ENCODE measurements at regions not wholly inside any gene's neighbourhood (a gene's known extent, or its start where the extent isn't known, plus 50 kb on each side); places are given as distances from the start of the nearest gene placed in this dataset.

- DNase-seq: no peak
These were observed 59.6 kb upstream of the LMCD1 start for GRCh38 chr3:8441969-8442559.

DNA sequence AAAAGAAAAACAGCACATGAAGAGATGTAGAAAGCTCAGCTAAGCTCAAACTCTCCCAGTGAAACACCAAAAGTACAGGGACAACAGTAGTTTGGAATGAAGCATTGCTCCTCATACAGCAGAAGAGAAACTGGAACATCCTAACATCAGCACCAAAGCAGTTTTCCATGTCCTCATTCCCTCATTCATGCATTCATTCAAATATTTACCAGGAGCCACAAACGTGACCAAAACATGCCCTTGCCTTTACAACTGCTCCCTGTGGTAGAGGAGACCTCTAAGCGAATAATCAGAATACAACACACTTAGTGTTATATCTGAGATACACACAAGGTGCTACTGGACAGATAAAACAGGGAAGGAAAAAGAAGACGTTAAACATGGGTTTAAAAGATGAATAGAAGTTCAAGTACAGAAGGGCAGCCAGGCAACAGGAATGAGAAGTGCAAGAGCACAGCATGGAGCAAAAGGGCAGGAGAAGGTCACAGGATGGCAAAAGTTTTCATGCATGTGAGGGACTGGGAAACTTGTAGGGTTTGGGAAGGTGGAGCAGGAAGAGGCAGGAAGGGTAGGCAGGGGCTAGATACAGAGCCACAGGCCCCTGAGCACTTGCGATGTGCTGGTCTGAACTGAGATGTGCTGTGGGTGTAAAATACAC lies 58.5 kb upstream of the LMCD1 start:
- DNase-seq: no peak

DNA sequence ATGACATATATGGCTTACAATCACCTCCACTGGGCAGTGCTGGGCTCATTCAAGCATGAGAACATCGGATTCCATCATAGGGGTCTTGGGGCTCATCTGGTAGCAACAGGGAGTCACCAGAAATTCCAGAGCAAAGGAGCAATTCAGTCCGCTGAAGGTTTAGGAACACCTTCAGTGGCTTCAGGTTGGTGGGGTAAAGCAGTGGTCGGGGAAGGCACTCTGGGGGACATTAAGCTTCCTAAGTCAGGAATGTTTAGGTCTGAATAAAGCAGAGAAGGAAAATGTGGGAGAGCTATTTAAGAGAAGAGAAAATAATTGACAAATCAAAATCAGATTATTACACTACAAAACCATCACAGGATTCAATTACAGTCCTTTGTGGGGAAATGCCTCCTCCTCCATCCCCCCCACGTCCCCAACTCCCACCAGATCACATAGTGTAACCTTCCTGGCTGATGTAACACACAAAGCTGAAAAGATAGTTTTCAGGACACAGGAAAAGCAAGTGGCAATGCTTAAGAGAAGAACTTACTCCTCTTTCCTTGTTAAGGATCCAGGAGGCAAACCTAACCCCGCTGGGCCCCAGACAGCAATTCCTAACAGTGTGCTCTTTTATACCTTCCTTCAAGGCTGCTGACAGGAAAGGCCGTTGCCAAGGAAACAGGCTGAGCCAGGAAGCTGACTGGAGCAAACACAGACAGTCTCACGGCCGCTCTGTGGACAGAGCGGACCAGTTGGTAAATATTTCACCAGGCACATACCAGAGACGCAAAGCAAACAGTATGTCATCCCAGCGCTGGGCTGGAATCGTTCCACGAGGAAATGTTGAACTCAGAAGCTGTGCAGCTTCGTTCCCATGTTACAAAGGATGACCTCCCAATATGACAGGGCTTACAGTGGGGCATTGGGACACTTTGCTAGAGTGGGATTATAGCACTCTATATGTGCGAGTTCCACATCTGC lies 57.5 kb upstream of the LMCD1 start:
- DNase-seq: no peak

GRCh38 chr3:8444883-8445282 lies 56.7 kb upstream of the LMCD1 start:
- no peak for DNase-seq

GRCh38 chr3:8445861-8446260 lies 55.8 kb upstream of the LMCD1 start:
- no peak for DNase-seq

DNA sequence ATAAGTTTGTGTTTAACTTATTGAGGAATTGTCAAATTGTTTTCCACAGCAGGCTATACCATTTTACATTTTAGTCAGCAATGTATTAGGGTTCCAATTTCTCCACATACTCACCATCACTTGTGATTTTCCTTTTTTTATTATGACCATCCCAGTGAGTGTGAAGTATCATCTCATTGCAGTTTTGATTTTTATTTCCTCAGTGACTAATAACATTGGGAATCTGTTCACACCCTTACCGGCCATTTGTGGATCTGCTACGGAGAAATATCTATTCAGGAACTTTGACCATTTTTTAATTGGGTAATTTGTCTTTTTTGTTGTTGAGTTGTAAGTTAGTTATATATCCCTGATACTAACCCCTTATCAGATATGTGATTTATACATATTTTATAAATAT lies 54.8 kb upstream of the LMCD1 start:
- no peak for DNase-seq

DNA sequence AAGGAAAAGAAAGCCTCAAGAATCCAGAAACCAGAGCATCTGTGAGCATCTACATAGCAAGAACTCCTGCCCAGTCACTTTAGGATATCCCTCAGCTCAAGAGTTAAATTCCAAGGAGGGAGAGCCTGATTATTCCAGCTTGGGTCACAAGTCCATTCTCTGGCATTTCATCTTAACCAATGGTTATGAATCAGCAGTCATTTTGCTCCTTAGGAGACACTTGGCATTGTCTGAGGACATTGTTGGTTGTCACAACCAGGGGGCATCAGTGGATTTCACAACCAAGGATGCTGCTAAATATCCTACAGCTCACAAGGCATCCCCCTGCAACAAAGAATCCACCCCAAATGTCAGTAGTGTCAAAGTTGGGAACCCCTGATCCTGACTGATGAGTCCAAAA lies 51.0 kb upstream of the LMCD1 start:
- no peak for DNase-seq

DNA sequence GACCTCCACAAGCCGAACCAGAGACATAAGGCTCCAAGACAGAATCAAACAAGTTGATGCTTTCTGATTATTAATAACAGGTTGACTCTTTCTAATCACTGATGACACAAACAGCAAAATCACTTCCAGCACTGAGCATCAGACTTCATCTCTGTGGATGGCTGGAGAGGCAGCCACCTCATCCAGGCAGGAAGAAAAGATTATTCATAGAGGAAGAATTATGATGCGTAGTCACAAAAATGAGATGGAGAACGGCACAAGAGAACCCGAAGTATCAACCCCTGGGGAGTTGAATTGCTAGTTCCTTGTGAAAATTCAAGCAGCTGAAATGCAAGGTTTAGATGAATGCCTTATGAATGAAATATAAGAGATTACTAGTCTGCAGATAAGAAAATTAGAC lies 49.9 kb upstream of the LMCD1 start:
- DNase-seq: no peak
